Progenitor cell of endocrine pancreas (in vitro differentiated cells): ENCODE measurements at regions not wholly inside any gene's neighbourhood (a gene's known extent, or its start where the extent isn't known, plus 50 kb on each side); places are given as distances from the start of the nearest gene placed in this dataset.
"Not testable (repeated sequence)": the region's sequence is repeated elsewhere in the genome, so short reads cannot be mapped to it uniquely, and the experiment has no call there.

ENCODE experiments used
- DNase-seq: peaks from one replicate; pipeline ENCODE4 v3.0.0; 2021; ENCODE audit warnings: low spot score; ENCODE audit not compliant: unreplicated experiment
- H3K27ac Mint-ChIP-seq: 2 replicates; pipeline ENCODE4 v1.8.0; 2021; ENCODE audit warnings: mild to moderate bottlenecking, moderate library complexity, mixed read lengths
- H3K27me3 Mint-ChIP-seq: 2 replicates; pipeline ENCODE4 v1.8.0; 2021; ENCODE audit warnings: mixed read lengths
- H3K36me3 Mint-ChIP-seq: 2 replicates; pipeline ENCODE4 v1.8.0; 2022; ENCODE audit warnings: mixed read lengths; ENCODE audit not compliant: insufficient read depth
- H3K4me1 Mint-ChIP-seq: 2 replicates; pipeline ENCODE4 v1.8.0; 2021; ENCODE audit warnings: low read depth, mixed read lengths
- H3K4me3 Mint-ChIP-seq: 2 replicates; pipeline ENCODE4 v1.8.0; 2021; ENCODE audit warnings: low read depth, mild to moderate bottlenecking, moderate library complexity, mixed read lengths
- H3K9me3 Mint-ChIP-seq: 2 replicates; pipeline ENCODE4 v1.8.0; 2021; ENCODE audit warnings: low read depth, mixed read lengths
- TF ChIP-seq, protein P1 (sequence below): fragments of 200-600 bp; sonication (generic); IDR thresholded peaks from one replicate; pipeline ENCODE4 v1.5.0; 2021; ENCODE audit warnings: antibody characterized with exemption, mild to moderate bottlenecking; ENCODE audit not compliant: unreplicated experiment

DNA sequence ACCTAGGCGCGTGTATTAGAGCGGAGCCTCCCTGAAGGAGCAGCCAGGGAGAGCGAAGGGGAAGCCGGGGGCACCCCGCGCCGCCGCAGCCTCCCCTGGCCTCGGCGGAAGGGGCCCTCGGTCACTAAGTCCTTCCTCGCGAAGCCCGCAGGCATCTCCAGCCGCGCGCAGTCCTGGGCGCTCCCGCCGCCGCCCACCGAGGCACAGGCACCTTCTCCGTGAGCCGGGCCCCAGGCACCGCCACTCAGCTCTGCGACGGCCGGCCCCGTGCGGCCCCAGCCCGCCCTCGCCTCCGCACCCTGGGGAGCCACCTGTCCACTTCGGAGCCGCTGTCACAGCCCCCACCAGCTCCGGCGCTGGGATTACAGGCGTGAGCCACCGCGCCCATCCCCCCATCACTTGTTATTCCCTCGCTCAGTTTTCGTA lies 80.8 kb downstream of the ZNF467 start:
- H3K4me1 Mint-ChIP-seq: peaks cover 4% of the 10 kb centered on the region
- TF ChIP-seq, protein P1, sequence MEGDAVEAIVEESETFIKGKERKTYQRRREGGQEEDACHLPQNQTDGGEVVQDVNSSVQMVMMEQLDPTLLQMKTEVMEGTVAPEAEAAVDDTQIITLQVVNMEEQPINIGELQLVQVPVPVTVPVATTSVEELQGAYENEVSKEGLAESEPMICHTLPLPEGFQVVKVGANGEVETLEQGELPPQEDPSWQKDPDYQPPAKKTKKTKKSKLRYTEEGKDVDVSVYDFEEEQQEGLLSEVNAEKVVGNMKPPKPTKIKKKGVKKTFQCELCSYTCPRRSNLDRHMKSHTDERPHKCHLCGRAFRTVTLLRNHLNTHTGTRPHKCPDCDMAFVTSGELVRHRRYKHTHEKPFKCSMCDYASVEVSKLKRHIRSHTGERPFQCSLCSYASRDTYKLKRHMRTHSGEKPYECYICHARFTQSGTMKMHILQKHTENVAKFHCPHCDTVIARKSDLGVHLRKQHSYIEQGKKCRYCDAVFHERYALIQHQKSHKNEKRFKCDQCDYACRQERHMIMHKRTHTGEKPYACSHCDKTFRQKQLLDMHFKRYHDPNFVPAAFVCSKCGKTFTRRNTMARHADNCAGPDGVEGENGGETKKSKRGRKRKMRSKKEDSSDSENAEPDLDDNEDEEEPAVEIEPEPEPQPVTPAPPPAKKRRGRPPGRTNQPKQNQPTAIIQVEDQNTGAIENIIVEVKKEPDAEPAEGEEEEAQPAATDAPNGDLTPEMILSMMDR: no peak
- H3K9me3 Mint-ChIP-seq: no peaks in the 10 kb centered on the region
- no peak for DNase-seq
- peak overlapping the region; percentile 66 for H3K4me3 Mint-ChIP-seq
- H3K27ac Mint-ChIP-seq: peak overlapping the region; percentile 28
- H3K27me3 Mint-ChIP-seq: peaks cover 37% of the 10 kb centered on the region
- no peaks in the 10 kb centered on the region for H3K36me3 Mint-ChIP-seq

DNA sequence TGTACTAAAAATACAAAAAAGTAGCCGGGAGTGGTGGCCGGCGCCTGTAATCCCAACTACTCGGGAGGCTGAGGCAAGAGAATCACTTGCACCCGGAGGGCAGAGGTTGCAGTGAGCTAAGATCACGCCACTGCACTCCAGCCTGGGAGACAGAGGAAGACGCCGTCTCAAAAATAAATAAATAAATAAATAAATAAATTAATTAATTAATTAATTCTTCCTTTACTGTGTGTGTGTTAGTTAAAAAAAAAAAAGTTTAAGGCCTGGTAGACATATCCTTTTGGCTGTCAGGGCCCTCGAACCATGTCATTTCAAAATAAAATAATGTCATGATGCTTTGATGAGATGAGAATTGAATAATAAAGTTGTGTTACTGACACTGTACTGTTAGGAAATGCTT lies 81.3 kb downstream of the ZNF467 start:
- no peaks in the 10 kb centered on the region for H3K9me3 Mint-ChIP-seq
- TF ChIP-seq, protein P1: no peak
- H3K4me3 Mint-ChIP-seq: peak overlapping the region; percentile 29
- H3K27ac Mint-ChIP-seq: no peak overlapping the region
- H3K27me3 Mint-ChIP-seq: peaks cover 37% of the 10 kb centered on the region
- no peaks in the 10 kb centered on the region for H3K36me3 Mint-ChIP-seq
- DNase-seq: no peak
- H3K4me1 Mint-ChIP-seq: peaks cover 4% of the 10 kb centered on the region

DNA sequence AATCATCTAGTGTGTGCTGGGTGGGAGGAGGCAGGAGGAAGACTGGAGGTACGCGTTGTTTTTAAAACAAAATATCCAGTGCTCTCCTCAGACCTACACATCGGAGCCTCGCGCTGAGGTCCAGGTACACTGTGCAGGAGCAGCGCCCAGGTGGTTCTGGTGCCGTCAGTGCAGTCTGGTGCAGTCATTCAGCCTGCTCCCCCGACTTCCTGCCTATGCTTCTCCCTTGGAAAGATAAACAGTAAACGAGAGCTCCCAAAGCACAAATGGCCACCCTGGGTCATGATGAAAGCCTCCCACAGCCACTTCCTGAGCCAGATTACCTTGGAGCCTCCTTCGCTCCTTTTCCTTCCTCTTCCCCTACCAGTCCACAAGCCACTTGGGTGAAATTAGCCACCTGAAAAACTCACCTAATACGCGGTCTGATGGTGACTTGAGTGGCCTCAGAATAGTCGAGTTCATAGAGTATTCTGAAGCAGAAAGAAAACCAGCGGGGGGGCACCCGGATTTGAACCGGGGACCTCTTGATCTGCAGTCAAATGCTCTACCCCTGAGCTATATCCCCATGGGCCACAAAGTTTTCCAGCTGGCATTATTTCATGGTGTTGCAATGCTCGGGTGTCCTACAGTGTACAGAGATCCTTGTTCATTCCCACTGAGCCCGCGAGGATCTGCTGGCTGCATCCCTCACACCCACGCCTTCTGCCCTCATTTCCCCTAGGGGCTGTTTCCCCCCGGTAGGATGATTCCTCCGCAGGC lies 82.5 kb downstream of the ZNF467 start:
- DNase-seq: no peak
- Mint-ChIP-seq H3K4me1 (peaks cover 4% of the 10 kb centered on the region), H3K36me3 (no peaks in the 10 kb centered on the region), H3K27ac (peak overlapping the region; percentile 52), H3K27me3 (peaks cover 41% of the 10 kb centered on the region), H3K4me3 (no peak overlapping the region), H3K9me3 (no peaks in the 10 kb centered on the region)
- TF ChIP-seq, protein P1: no peak

- Mint-ChIP-seq H3K4me3 (no peak overlapping the region), H3K27me3 (peaks cover 38% of the 10 kb centered on the region), H3K27ac (no peak overlapping the region), H3K36me3 (no peaks in the 10 kb centered on the region), H3K4me1 (peaks cover 4% of the 10 kb centered on the region), H3K9me3 (no peaks in the 10 kb centered on the region)
- DNase-seq: no peak
- TF ChIP-seq, protein P1: no peak
These were observed 84.1 kb downstream of the ZNF467 start for GRCh38 chr7:149689291-149689721.

- H3K27me3 Mint-ChIP-seq: peaks cover 38% of the 10 kb centered on the region
- TF ChIP-seq, protein P1: no peak
- peaks cover 4% of the 10 kb centered on the region for H3K4me1 Mint-ChIP-seq
- no peak overlapping the region for H3K4me3 Mint-ChIP-seq
- DNase-seq: no peak
- H3K27ac Mint-ChIP-seq: no peak overlapping the region
- no peaks in the 10 kb centered on the region for H3K36me3 Mint-ChIP-seq
- no peaks in the 10 kb centered on the region for H3K9me3 Mint-ChIP-seq
These were observed 84.6 kb downstream of the ZNF467 start for GRCh38 chr7:149688836-149689235.

DNA sequence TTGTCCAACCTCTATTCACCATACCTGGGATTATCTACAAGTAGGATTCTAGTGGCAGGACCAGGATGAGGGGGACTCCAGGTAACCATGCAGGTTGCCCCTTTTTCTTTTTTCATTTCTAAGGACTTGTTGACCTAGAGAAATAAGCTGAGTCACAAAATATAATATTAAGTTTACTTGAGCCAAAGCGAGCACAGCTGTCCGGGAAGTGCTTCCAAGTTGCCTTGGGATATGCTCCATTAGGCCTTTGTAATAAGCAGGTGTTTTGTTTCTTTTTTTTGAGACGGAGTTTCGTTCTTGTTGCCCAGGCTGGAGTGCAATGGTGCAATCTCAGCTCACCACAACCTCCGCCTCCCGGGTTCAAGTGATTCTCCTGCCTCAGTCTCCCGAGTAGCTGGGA lies 85.6 kb downstream of the ZNF467 start:
- H3K4me3 Mint-ChIP-seq, H3K27ac Mint-ChIP-seq, DNase-seq, H3K9me3 Mint-ChIP-seq, H3K36me3 Mint-ChIP-seq, H3K4me1 Mint-ChIP-seq: not testable (repeated sequence)
- peaks cover 30% of the 10 kb centered on the region for H3K27me3 Mint-ChIP-seq
